GM21390 (cell line): ENCODE measurements at regions not wholly inside any gene's neighbourhood (a gene's known extent, or its start where the extent isn't known, plus 50 kb on each side); places are given as distances from the start of the nearest gene placed in this dataset.
"Not testable (repeated sequence)": the region's sequence is repeated elsewhere in the genome, so short reads cannot be mapped to it uniquely, and the experiment has no call there.

Source experiments
- ATAC-seq: cut with Tn5 transposase; IDR thresholded peaks from one replicate; pipeline ENCODE4 v1.9.1; 2021; ENCODE audit not compliant: unreplicated experiment

GRCh38 chr20:19833395-19833794 lies 75.3 kb downstream of the RIN2 start:
- no peak for ATAC-seq

GRCh38 chr20:19834287-19834686 lies 76.2 kb downstream of the RIN2 start:
- no peak for ATAC-seq

GRCh38 chr20:19834783-19835182 lies 76.7 kb downstream of the RIN2 start:
- no peak for ATAC-seq

- no peak for ATAC-seq
These were observed 77.6 kb downstream of the RIN2 start for GRCh38 chr20:19835533-19836222.

GRCh38 chr20:19838468-19838867 lies 80.4 kb downstream of the RIN2 start:
- no peak for ATAC-seq

GRCh38 chr20:19839053-19839452 lies 81.0 kb downstream of the RIN2 start:
- no peak for ATAC-seq

GRCh38 chr20:19840111-19840710 lies 82.2 kb downstream of the RIN2 start:
- no peak for ATAC-seq

GRCh38 chr20:19841740-19842139 lies 83.7 kb downstream of the RIN2 start:
- no peak for ATAC-seq

- not testable (repeated sequence) for ATAC-seq
These were observed 86.8 kb downstream of the RIN2 start for GRCh38 chr20:19844850-19845249.

- no peak for ATAC-seq
These were observed 89.3 kb downstream of the RIN2 start for GRCh38 chr20:19847383-19847782.

GRCh38 chr20:19849341-19850197 lies 91.5 kb downstream of the RIN2 start:
- ATAC-seq: no peak

- ATAC-seq: no peak
These were observed 92.1 kb downstream of the RIN2 start for GRCh38 chr20:19850198-19850533.

GRCh38 chr20:19851861-19852260 lies 93.8 kb downstream of the RIN2 start:
- no peak for ATAC-seq

- ATAC-seq: no peak
These were observed 97.4 kb downstream of the RIN2 start for GRCh38 chr20:19855416-19855815.

GRCh38 chr20:19858466-19859371 lies 100.7 kb downstream of the RIN2 start:
- no peak for ATAC-seq

- ATAC-seq: no peak
These were observed 101.4 kb downstream of the RIN2 start for GRCh38 chr20:19859444-19859843.

- no peak for ATAC-seq
These were observed 102.7 kb downstream of the RIN2 start for GRCh38 chr20:19860737-19861136.

- no peak for ATAC-seq
These were observed 103.2 kb downstream of the RIN2 start for GRCh38 chr20:19861147-19861759.

- no peak for ATAC-seq
These were observed 106.1 kb downstream of the RIN2 start for GRCh38 chr20:19864130-19864529.

GRCh38 chr20:19866070-19866469 lies 108.0 kb downstream of the RIN2 start:
- ATAC-seq: no peak

GRCh38 chr20:19867074-19867473 lies 109.0 kb downstream of the RIN2 start:
- no peak for ATAC-seq
